Body of pancreas (tissue), 4 donors: ENCODE measurements at regions not wholly inside any gene's neighbourhood (a gene's known extent, or its start where the extent isn't known, plus 50 kb on each side); places are given as distances from the start of the nearest gene placed in this dataset.

ENCODE experiments used
- CTCF ChIP-seq, 7 experiments: fragments of 450-650 bp in 4 of 7; fragments of 200-600 bp in 3 of 7; sonication (generic) in 3 of 7; IDR thresholded peaks; one replicate each; pipeline ENCODE4 v1.5.1; 2016 to 2019; ENCODE audit warnings: antibody characterized with exemption in 7 of 7
- POLR2A ChIP-seq, 3 donors: fragments of 450-650 bp; IDR thresholded peaks; one replicate each; pipeline ENCODE4 v1.6.1; 2016; ENCODE audit warnings: antibody characterized with exemption in 3 of 3, mild to moderate bottlenecking in 2 of 3

GRCh38 chr2:200022511-200022910 is 67.1 kb downstream of the MAIP1 start:
- TF ChIP-seq CTCF (IDR thresholded peaks at IDR 0.05) (no peak), POLR2A (IDR thresholded peaks at IDR 0.05) (no peak)
